Stimulated activated CD8-positive, alpha-beta memory T cell treated with anti-CD3 and anti-CD28 coated beads, Interleukin-7, amount 100 ng/mL, for 48 hours (primary cell): ENCODE measurements at regions not wholly inside any gene's neighbourhood (a gene's known extent, or its start where the extent isn't known, plus 50 kb on each side); places are given as distances from the start of the nearest gene placed in this dataset.
A peak's percentile ranks its signal among the peaks of the same experiment; 100 is the strongest.

Experiments
- DNase-seq, 2 donors: peaks; one replicate each; pipeline ENCODE4 v3.0.0-alpha.2; 2020; ENCODE audit warnings: low read depth in 1 of 2; ENCODE audit errors: extremely low read depth in 1 of 2

GRCh38 chr1:226489718-226490425 lies 58.7 kb upstream of the STUM start:
- DNase-seq = peak; percentile 14 to 15

- no peak for DNase-seq
These were observed 58.1 kb upstream of the STUM start for GRCh38 chr1:226490426-226490809.

GRCh38 chr1:226491093-226491850 lies 57.3 kb upstream of the STUM start:
- DNase-seq = no peak

- no peak for DNase-seq
These were observed 56.0 kb upstream of the STUM start for GRCh38 chr1:226492426-226493137.

- no peak for DNase-seq
These were observed 54.4 kb upstream of the STUM start for GRCh38 chr1:226494092-226494609.

- no peak for DNase-seq
These were observed 52.8 kb upstream of the STUM start for GRCh38 chr1:226495716-226496115.

- DNase-seq = no peak
These were observed 52.0 kb upstream of the STUM start for GRCh38 chr1:226496453-226497015.

GRCh38 chr1:226497276-226497833 lies 51.2 kb upstream of the STUM start:
- no peak for DNase-seq

- DNase-seq = no peak
These were observed 50.4 kb upstream of the STUM start for GRCh38 chr1:226497991-226498639.

GRCh38 chr1:226498640-226499008 lies 49.9 kb upstream of the STUM start:
- DNase-seq = no peak
